ENCODE measurements at regions not wholly inside any gene's neighbourhood (a gene's known extent, or its start where the extent isn't known, plus 50 kb on each side); places are given as distances from the start of the nearest gene placed in this dataset.

DNA sequence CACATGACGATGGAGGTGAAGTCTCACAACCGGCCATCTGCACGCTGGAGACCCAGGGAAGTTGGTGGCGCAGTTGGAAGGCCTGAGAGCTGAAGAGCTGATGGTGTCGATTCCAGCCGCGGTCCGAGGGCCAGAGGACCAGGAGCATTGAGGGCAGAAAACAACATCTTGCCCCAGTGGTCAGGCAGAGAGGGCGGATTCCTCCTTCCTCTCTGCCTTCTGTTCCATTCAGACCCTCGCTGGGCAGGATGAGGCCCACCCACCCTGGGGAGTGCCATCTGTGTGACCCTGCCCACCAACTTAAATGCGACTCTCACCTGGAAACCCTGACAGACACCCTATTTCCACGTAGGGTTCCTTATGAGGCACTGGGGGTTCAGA lies 120.7 kb upstream of the PMEPA1 start:
- no peak overlapping the region for H3K27ac ChIP-seq (replicated peaks)
- H3K27me3 ChIP-seq (ENCODE audit: low read depth) = peaks cover 4% of the 10 kb centered on the region
- no peak for DNase-seq
- H3K4me1 ChIP-seq = peaks cover 18% of the 10 kb centered on the region
- no peaks in the 10 kb centered on the region for H3K9me3 ChIP-seq (replicated peaks)
- TF ChIP-seq, protein P1, sequence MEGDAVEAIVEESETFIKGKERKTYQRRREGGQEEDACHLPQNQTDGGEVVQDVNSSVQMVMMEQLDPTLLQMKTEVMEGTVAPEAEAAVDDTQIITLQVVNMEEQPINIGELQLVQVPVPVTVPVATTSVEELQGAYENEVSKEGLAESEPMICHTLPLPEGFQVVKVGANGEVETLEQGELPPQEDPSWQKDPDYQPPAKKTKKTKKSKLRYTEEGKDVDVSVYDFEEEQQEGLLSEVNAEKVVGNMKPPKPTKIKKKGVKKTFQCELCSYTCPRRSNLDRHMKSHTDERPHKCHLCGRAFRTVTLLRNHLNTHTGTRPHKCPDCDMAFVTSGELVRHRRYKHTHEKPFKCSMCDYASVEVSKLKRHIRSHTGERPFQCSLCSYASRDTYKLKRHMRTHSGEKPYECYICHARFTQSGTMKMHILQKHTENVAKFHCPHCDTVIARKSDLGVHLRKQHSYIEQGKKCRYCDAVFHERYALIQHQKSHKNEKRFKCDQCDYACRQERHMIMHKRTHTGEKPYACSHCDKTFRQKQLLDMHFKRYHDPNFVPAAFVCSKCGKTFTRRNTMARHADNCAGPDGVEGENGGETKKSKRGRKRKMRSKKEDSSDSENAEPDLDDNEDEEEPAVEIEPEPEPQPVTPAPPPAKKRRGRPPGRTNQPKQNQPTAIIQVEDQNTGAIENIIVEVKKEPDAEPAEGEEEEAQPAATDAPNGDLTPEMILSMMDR (IDR thresholded peaks at IDR 0.05; ENCODE audit: borderline replicate concordance) = no peak
- intact Hi-C loops (cut with micrococcal nuclease) = no loop called here
- no peaks in the 10 kb centered on the region for H3K36me3 ChIP-seq
- H3K4me3 ChIP-seq = no peak overlapping the region

DNA sequence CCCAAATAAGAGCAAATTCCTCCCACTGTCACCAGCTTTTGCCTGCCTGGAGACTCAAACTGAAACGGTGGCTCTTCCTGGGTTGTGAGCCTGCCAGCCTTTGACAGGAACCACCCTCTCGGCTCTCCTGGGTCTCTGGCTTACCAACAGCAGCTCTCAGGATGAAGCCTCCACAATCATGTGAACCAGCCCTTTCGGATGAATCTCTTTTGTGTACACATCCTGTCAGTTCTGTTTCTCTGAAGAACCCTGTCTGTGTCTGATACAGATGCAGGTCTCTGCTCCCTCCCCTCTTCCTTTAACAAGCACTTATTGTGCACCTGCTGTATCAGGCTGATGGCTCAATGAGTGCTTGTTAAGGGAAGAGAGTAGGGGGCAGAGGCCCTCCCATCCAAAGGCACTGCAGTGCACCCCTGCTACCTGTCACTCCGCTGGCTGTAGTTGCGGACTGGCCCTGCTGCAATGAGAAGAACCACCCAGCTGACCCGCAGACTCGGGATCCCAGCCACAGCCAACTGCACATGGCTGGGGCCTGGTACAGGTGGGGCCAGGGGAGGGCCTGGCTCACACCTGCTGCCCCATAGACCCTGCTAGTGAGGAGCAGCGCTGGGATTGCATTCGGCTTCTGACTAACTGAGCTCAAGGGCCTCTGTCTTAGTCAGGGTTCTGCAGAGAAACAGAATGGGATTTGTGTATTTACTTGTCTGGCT lies 120.1 kb upstream of the PMEPA1 start:
- DNase-seq = no peak
- Histone ChIP-seq H3K4me1 (peaks cover 18% of the 10 kb centered on the region), H3K9me3 (replicated peaks) (no peaks in the 10 kb centered on the region), H3K27ac (replicated peaks) (no peak overlapping the region), H3K4me3 (no peak overlapping the region), H3K27me3 (ENCODE audit: low read depth) (peaks cover 4% of the 10 kb centered on the region), H3K36me3 (no peaks in the 10 kb centered on the region)
- intact Hi-C loops (cut with micrococcal nuclease) = no loop called here
- TF ChIP-seq, protein P1 (IDR thresholded peaks at IDR 0.05; ENCODE audit: borderline replicate concordance) = no peak

DNA sequence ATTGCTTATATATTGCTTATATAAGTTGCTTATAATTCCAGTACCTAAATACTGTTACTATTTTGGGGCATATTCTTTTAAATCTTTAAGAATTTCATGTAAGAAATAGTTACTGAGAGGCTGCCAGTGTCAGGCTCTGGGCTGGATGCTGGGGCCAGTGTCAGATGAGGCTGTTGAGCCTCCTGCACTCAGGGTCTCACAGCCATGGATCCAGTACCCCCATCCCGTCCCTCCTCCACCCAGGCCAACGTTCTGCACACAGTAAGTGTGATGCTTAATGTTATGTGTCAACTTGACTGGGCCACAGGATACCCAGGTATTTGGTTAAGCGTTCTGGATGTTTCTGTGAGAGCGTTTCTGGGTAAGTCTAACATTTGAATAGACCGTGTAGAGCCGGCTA lies 119.5 kb upstream of the PMEPA1 start:
- Histone ChIP-seq H3K9me3 (replicated peaks) (no peaks in the 10 kb centered on the region), H3K4me3 (no peak overlapping the region), H3K4me1 (peaks cover 18% of the 10 kb centered on the region), H3K27ac (replicated peaks) (no peak overlapping the region), H3K27me3 (ENCODE audit: low read depth) (no peaks in the 10 kb centered on the region), H3K36me3 (no peaks in the 10 kb centered on the region)
- intact Hi-C loops (cut with micrococcal nuclease) = no loop called here
- DNase-seq = no peak
- TF ChIP-seq, protein P1 (IDR thresholded peaks at IDR 0.05; ENCODE audit: borderline replicate concordance) = no peak

DNA sequence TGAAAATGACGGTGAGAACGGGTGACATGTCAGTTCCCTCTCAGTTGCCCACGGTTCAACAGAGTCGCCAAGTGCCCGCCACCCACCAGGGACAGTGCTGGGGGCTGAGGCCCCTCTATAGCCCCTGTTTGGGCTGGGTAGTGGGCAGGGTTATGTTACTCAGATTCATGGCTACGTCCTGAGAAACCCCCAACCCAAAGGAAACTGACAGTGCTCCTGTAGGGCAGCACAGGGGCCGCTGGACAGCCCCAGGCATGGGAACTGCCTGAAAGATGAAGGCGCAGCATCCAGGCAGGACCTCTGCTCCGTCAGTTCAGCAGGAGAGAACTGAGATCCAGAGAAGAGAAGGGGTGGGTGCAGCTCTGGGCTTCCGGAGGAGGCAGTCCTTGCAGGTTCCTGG lies 118.9 kb upstream of the PMEPA1 start:
- TF ChIP-seq, protein P1 (IDR thresholded peaks at IDR 0.05; ENCODE audit: borderline replicate concordance) = no peak
- Histone ChIP-seq H3K9me3 (replicated peaks) (no peaks in the 10 kb centered on the region), H3K4me1 (peaks cover 18% of the 10 kb centered on the region), H3K36me3 (no peaks in the 10 kb centered on the region), H3K4me3 (no peak overlapping the region), H3K27ac (replicated peaks) (no peak overlapping the region), H3K27me3 (ENCODE audit: low read depth) (no peaks in the 10 kb centered on the region)
- intact Hi-C loops (cut with micrococcal nuclease) = no loop called here
- no peak for DNase-seq

DNA sequence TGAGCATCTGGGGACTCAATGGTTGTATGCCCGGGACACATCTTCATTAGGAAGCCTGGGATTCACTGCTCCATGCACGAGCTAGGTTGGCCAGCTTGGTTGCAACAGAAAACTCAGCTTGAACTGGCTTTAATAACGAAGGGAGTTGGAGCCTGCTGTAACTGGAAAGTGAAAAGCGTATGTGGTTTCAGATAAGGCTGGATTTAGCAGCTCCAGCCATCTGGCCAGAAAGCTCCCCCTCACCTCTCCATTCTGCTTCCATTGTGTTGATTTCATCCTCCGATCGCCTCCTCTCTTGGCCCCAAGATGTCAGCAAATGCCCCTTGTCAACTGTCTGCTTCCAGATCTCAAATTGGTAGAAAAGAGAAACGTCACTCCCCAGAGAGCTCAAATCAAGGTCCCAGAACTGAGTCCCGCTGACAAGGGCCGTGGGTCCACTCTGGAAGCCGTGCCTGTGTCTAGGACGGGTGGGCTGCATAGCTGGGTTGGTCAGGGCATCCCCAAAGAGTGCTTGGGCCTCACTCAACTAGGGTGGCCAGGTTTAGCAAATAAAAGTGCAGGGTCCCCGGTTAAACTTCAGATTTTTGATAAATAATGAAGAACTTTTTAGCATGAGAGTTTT lies 117.0 kb upstream of the PMEPA1 start:
- Histone ChIP-seq H3K27ac (replicated peaks) (no peak overlapping the region), H3K36me3 (no peaks in the 10 kb centered on the region), H3K27me3 (ENCODE audit: low read depth) (peaks cover 2% of the 10 kb centered on the region), H3K9me3 (replicated peaks) (no peaks in the 10 kb centered on the region), H3K4me1 (peaks cover 12% of the 10 kb centered on the region), H3K4me3 (no peak overlapping the region)
- TF ChIP-seq, protein P1 (IDR thresholded peaks at IDR 0.05; ENCODE audit: borderline replicate concordance) = no peak
- intact Hi-C loops (cut with micrococcal nuclease) = no loop called here
- no peak for DNase-seq

Measured in left ventricle myocardium inferior (tissue), 1 donor.